HEK293T (cell line): ENCODE measurements at regions not wholly inside any gene's neighbourhood (a gene's known extent, or its start where the extent isn't known, plus 50 kb on each side); places are given as distances from the start of the nearest gene placed in this dataset.

ENCODE experiments used
- L3MBTL2 ChIP-seq: fragments of 450-650 bp; conservative IDR thresholded peaks from 2 replicates; pipeline ENCODE4 v1.6.1; 2016; ENCODE audit warnings: mild to moderate bottlenecking
- NFRKB ChIP-seq: fragments of 450-650 bp; IDR thresholded peaks from 2 replicates; pipeline ENCODE4 v1.6.1; 2016; ENCODE audit warnings: mild to moderate bottlenecking, moderate library complexity
- TARDBP ChIP-seq: fragments of 450-650 bp; IDR thresholded peaks from 2 replicates; pipeline ENCODE4 v1.6.1; 2016
- ZNF384 ChIP-seq: fragments of 450-650 bp; IDR thresholded peaks from 2 replicates; pipeline ENCODE4 v1.6.1; 2016

- no peak for TF ChIP-seq NFRKB
- no peak for TF ChIP-seq L3MBTL2
- TF ChIP-seq ZNF384, result no peak
- no peak for TF ChIP-seq TARDBP
Measured at GRCh38 chr7:43058271-43059066, 54.0 kb upstream of the HECW1 start.
